ENCODE measurements at regions not wholly inside any gene's neighbourhood (a gene's known extent, or its start where the extent isn't known, plus 50 kb on each side); places are given as distances from the start of the nearest gene placed in this dataset.

DNA sequence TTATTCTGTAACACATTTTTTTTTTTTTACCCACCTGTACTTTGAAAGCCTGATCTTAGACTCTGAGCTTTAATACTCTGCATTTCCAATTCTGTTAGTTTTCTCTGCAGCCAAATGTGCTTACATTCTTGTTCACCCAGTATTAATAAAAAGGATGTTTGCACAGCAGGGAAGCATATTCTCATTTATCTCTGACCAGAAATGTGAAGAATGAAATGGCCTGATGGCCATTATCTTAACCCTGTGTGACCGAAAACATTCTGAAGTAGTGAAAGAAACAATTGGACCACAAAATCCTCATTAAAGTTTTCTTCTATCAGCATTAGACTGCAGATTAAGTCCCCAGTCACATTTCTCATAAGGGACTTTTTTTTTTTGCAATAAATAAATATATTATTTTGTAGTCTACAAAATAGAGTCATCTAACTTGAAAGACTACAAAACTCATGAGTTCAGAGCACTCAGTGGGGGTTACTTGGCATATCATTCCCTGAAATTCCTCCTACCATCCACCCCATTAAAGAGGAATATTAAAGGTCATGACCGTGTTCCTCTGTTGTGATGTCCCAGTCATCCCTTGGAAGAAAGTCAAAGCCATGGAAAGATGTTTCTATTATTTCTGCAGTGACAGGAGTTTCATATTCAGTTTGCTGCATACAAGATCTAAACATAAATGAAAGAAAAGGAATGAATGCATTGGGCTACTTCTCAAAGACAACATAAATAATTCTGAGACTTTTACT lies 364.4 kb downstream of the RND3 start:
- no peak for TF ChIP-seq EZH2 (IDR thresholded peaks at IDR 0.05; ENCODE audit: low read length, missing control alignments)
- TF ChIP-seq, protein P1, sequence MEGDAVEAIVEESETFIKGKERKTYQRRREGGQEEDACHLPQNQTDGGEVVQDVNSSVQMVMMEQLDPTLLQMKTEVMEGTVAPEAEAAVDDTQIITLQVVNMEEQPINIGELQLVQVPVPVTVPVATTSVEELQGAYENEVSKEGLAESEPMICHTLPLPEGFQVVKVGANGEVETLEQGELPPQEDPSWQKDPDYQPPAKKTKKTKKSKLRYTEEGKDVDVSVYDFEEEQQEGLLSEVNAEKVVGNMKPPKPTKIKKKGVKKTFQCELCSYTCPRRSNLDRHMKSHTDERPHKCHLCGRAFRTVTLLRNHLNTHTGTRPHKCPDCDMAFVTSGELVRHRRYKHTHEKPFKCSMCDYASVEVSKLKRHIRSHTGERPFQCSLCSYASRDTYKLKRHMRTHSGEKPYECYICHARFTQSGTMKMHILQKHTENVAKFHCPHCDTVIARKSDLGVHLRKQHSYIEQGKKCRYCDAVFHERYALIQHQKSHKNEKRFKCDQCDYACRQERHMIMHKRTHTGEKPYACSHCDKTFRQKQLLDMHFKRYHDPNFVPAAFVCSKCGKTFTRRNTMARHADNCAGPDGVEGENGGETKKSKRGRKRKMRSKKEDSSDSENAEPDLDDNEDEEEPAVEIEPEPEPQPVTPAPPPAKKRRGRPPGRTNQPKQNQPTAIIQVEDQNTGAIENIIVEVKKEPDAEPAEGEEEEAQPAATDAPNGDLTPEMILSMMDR (conservative IDR thresholded peaks at IDR 0.05 in 1 of 2, IDR thresholded peaks at IDR 0.05 in 1 of 2; ENCODE audit: low read depth in 1 of 2, low read length in 2 of 2) = no peak

Measured in fibroblast of lung (primary cell).